ENCODE measurements at regions not wholly inside any gene's neighbourhood (a gene's known extent, or its start where the extent isn't known, plus 50 kb on each side); places are given as distances from the start of the nearest gene placed in this dataset.
A peak's percentile ranks its signal among the peaks of the same experiment; 100 is the strongest.

DNA sequence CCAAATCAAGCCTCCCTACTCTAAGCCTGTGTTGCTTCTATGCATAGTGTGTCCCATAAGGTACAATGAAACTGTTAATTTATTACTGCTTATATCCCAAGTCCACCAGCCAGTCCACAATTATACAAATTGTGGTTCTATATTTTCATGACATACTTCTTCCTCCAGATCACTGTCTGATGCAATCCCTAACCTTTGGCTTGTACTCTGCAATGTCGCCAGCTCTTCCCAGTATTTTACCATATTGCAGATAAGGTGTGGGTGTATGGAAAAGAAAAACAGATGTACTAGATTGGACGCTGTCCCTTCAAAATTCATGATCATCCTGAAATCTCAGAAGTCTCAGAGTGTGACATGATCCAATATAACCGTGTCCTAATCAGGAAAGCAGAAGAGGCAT, 286.2 kb downstream of the GASK1B start:
- Mint-ChIP-seq H3K4me3 (ENCODE audit: low read depth, unreplicated experiment) (no peak overlapping the region), H3K9me3 (ENCODE audit: low read depth, unreplicated experiment) (no peaks in the 10 kb centered on the region), H3K4me1 (ENCODE audit: low read depth, unreplicated experiment) (no peaks in the 10 kb centered on the region), H3K36me3 (ENCODE audit: insufficient read depth, unreplicated experiment) (no peaks in the 10 kb centered on the region), H3K27ac (ENCODE audit: unreplicated experiment) (no peak overlapping the region), H3K27me3 (ENCODE audit: unreplicated experiment) (no peaks in the 10 kb centered on the region)
- TF ChIP-seq, protein P1, sequence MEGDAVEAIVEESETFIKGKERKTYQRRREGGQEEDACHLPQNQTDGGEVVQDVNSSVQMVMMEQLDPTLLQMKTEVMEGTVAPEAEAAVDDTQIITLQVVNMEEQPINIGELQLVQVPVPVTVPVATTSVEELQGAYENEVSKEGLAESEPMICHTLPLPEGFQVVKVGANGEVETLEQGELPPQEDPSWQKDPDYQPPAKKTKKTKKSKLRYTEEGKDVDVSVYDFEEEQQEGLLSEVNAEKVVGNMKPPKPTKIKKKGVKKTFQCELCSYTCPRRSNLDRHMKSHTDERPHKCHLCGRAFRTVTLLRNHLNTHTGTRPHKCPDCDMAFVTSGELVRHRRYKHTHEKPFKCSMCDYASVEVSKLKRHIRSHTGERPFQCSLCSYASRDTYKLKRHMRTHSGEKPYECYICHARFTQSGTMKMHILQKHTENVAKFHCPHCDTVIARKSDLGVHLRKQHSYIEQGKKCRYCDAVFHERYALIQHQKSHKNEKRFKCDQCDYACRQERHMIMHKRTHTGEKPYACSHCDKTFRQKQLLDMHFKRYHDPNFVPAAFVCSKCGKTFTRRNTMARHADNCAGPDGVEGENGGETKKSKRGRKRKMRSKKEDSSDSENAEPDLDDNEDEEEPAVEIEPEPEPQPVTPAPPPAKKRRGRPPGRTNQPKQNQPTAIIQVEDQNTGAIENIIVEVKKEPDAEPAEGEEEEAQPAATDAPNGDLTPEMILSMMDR (IDR thresholded peaks at IDR 0.05; ENCODE audit: unreplicated experiment), result no peak
- no peak for DNase-seq
- BruUV-seq (replicated peaks), result no TSS peak
- intact Hi-C loops (cut with micrococcal nuclease; ENCODE audit: unreplicated experiment), result no loop called here
- CTCF ChIA-PET, result no interaction called here

DNA sequence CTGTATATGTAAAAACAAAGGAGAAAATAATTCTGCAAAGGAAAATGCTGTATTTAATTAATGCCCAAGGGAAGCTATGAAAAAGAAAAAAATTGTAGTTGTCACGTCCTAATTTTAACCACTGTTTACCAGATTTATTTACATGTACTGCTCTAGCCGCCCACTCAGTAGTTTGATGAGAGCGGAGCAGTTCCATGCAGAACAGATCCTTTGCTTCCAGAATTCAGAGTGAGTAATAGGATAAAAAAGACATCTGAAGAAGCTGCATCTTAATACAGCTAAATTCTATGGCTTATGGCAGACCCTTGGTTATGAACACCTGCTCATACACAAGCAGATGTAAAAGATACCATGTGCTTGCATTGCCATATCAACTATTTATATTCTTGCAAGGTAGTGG, 287.0 kb downstream of the GASK1B start:
- peaks cover 4% of the 10 kb centered on the region for H3K4me1 Mint-ChIP-seq (ENCODE audit: low read depth, unreplicated experiment)
- no peak overlapping the region for H3K4me3 Mint-ChIP-seq (ENCODE audit: low read depth, unreplicated experiment)
- no peaks in the 10 kb centered on the region for H3K27me3 Mint-ChIP-seq (ENCODE audit: unreplicated experiment)
- no peaks in the 10 kb centered on the region for H3K9me3 Mint-ChIP-seq (ENCODE audit: low read depth, unreplicated experiment)
- H3K27ac Mint-ChIP-seq (ENCODE audit: unreplicated experiment), result no peak overlapping the region
- CTCF ChIA-PET, result no interaction called here
- no peak for DNase-seq
- intact Hi-C loops (cut with micrococcal nuclease; ENCODE audit: unreplicated experiment), result no loop called here
- no peaks in the 10 kb centered on the region for H3K36me3 Mint-ChIP-seq (ENCODE audit: insufficient read depth, unreplicated experiment)
- BruUV-seq (replicated peaks), result no TSS peak
- TF ChIP-seq, protein P1 (IDR thresholded peaks at IDR 0.05; ENCODE audit: unreplicated experiment), result no peak

DNA sequence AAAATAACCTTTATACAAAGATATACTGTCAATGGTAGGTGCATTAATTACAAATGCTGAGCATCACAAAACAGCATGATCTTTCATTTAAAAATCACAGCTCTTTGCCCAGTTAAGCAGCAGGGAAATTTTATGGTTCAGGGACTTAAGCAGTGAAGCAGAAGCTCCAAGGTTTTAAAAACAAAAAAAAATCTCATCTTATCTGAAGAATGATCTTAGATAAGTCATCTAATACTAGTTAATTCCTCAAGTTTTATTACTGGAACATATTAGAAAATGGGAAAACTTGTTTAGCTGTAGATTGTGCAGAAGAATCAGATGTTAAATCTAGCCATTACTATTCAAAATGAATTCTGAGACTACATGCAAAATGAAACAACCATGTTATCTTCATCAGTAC, 289.9 kb downstream of the GASK1B start:
- no TSS peak for BruUV-seq (replicated peaks)
- Mint-ChIP-seq H3K9me3 (ENCODE audit: low read depth, unreplicated experiment) (no peaks in the 10 kb centered on the region), H3K4me3 (ENCODE audit: low read depth, unreplicated experiment) (no peak overlapping the region), H3K4me1 (ENCODE audit: low read depth, unreplicated experiment) (peaks cover 20% of the 10 kb centered on the region), H3K27me3 (ENCODE audit: unreplicated experiment) (no peaks in the 10 kb centered on the region), H3K27ac (ENCODE audit: unreplicated experiment) (no peak overlapping the region), H3K36me3 (ENCODE audit: insufficient read depth, unreplicated experiment) (no peaks in the 10 kb centered on the region)
- CTCF ChIA-PET, result no interaction called here
- intact Hi-C loops (cut with micrococcal nuclease; ENCODE audit: unreplicated experiment), result no loop called here
- TF ChIP-seq, protein P1 (IDR thresholded peaks at IDR 0.05; ENCODE audit: unreplicated experiment), result no peak
- DNase-seq, result no peak

DNA sequence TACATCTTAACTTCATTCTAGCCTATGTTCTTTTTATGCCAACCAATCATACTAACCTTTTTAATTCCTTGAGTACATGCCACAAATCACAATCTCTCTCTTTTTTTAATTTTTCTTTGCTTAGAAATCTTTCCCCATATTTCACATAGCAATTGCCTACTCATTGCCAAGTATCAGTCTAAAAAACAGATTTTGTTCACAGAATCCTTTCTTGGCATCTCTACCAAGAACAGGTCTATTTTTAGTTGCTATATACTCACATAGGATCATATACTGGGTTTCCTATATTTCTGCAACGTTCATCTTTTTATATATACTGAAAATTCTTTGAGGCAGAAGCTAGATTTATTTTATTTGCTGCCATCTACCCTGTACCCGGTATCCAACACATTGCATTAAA, 292.1 kb downstream of the GASK1B start:
- Mint-ChIP-seq H3K4me3 (ENCODE audit: low read depth, unreplicated experiment) (no peak overlapping the region), H3K4me1 (ENCODE audit: low read depth, unreplicated experiment) (peaks cover 20% of the 10 kb centered on the region), H3K9me3 (ENCODE audit: low read depth, unreplicated experiment) (peaks cover 2% of the 10 kb centered on the region), H3K27me3 (ENCODE audit: unreplicated experiment) (no peaks in the 10 kb centered on the region), H3K27ac (ENCODE audit: unreplicated experiment) (peak overlapping the region; percentile 73), H3K36me3 (ENCODE audit: insufficient read depth, unreplicated experiment) (no peaks in the 10 kb centered on the region)
- DNase-seq, result no peak
- no TSS peak for BruUV-seq (replicated peaks)
- CTCF ChIA-PET, result no interaction called here
- intact Hi-C loops (cut with micrococcal nuclease; ENCODE audit: unreplicated experiment), result loop anchor here (1.0 kb wide), 1 partner anchor 47 kb away; no protein-coding TSS in a partner anchor
- TF ChIP-seq, protein P1 (IDR thresholded peaks at IDR 0.05; ENCODE audit: unreplicated experiment), result no peak

DNA sequence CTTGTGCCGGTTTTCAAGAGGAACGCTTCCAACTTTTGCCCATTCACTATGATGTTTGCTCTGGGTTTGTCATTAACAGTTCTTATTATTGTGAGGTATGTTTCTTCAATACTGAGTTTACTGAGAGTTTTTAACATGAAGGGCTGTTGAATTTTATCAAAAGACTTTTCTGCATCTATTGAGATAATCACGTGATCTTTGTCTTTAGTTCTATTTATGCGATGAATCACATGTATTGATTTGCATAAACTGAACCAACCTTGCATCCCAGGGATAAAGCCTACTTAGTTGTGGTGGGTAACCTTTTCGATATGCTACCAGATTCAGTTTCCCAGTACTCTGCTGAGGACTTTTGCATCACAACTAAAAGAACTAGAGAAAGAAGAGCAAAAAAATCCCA, 318.0 kb downstream of the GASK1B start:
- Mint-ChIP-seq H3K4me1 (ENCODE audit: low read depth, unreplicated experiment) (no peaks in the 10 kb centered on the region), H3K9me3 (ENCODE audit: low read depth, unreplicated experiment) (no peaks in the 10 kb centered on the region), H3K27me3 (ENCODE audit: unreplicated experiment) (no peaks in the 10 kb centered on the region), H3K27ac (ENCODE audit: unreplicated experiment) (no peak overlapping the region), H3K4me3 (ENCODE audit: low read depth, unreplicated experiment) (no peak overlapping the region), H3K36me3 (ENCODE audit: insufficient read depth, unreplicated experiment) (no peaks in the 10 kb centered on the region)
- TF ChIP-seq, protein P1 (IDR thresholded peaks at IDR 0.05; ENCODE audit: unreplicated experiment), result no peak
- DNase-seq, result no peak
- intact Hi-C loops (cut with micrococcal nuclease; ENCODE audit: unreplicated experiment), result no loop called here
- BruUV-seq (replicated peaks), result no TSS peak
- CTCF ChIA-PET, result no interaction called here

All from Calu3 (cell line).